ENCODE measurements at regions not wholly inside any gene's neighbourhood (a gene's known extent, or its start where the extent isn't known, plus 50 kb on each side); places are given as distances from the start of the nearest gene placed in this dataset.

DNA sequence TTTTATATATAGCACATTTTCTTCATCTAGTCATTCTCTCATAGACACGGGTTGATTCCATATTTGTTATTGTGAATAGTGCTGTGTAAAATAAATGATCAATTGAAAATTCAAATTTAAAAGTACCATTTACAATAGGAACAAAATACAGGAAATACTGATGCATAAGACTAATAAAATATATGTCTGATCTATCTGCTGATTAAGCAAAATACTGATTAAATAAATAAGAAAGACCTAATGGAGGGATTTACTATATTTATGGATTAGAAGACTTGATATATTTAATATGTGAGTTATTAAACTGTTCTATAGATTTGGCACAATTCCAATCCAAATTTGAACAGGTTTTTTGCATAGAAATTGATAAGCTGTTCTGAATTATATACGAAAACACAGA lies 1044.8 kb upstream of the ADGRL2 start:
- no peak for TF ChIP-seq CTCF (IDR thresholded peaks at IDR 0.05; ENCODE audit: borderline replicate concordance, insufficient read depth, low read depth, low read length)
- no peak overlapping the region for H3K4me3 ChIP-seq (ENCODE audit: low read depth, low read length)

DNA sequence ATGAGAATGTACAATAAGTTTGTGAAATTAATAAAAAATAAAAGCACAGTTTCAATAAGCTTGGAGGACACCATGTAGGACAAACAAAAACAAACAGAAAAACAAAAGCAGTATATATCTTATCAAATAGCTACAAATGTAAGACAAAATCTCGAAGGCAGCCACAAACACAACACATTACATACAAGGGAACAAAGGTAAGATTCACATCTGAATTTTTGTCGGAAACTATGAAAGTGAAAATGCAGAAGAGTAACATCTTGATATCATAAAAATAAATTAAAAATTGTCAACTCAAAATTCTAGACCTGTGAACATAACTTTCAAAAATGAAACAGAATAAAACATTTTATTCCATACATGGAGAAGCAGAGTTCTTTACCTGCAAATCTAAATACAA lies 1049.5 kb upstream of the ADGRL2 start:
- H3K4me3 ChIP-seq (ENCODE audit: low read depth, low read length) = no peak overlapping the region
- no peak for TF ChIP-seq CTCF (IDR thresholded peaks at IDR 0.05; ENCODE audit: borderline replicate concordance, insufficient read depth, low read depth, low read length)

DNA sequence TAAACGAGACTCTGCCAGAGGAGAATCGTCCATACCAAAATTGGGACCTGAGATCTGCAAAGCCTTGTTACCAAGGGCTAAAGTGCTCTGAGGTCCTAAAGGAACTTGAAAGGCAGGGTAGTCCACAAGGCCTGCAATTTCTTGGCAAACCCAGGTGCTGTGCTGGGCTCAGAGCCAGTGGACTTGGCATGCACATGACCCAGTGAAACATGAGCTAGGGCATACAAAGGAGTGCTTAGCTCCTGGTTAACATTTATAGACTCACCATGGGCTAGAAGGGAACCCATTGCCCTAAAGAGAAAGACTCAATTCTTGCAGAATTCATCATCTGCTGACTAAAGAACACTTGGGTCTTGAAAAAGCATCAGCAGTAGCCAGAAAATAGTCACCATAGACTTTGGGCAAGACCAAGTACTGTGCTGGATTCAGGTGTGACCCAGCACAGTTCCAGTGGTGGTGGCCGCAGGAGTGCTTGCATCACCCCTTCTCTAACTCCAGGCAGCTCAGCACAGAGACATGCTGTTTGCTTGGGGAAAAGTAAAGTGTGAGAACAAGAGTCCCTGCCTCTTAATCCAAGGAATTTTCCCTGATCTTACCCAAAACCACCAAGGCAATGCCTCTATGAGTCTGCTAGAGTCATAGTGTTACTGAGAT lies 1069.4 kb upstream of the ADGRL2 start:
- TF ChIP-seq CTCF (IDR thresholded peaks at IDR 0.05; ENCODE audit: borderline replicate concordance, insufficient read depth, low read depth, low read length) = no peak
- H3K4me3 ChIP-seq (ENCODE audit: low read depth, low read length) = no peak overlapping the region

GRCh38 chr1:80722611-80723010 lies 1078.1 kb upstream of the ADGRL2 start:
- no peak for TF ChIP-seq CTCF (IDR thresholded peaks at IDR 0.05; ENCODE audit: borderline replicate concordance, insufficient read depth, low read depth, low read length)

DNA sequence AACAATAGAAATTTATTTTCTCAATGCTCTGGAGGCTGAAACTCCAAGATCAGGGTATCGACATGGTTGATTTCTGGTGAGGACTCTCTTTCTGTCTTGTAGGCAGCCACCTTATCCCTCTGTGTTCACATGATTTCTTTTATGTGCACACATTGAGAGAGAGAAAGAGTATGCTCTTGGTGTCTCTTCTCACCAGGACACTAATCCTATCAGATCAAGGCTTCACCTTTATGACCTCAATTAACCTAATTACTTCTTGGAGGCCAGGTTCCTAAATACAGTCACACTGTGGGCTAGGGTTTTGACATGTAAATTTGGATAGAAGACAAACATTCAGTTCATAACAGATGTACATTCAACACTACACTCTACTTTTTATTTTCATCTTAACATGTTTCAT lies 1094.2 kb upstream of the ADGRL2 start:
- H3K4me3 ChIP-seq (ENCODE audit: low read depth, low read length) = no peak overlapping the region
- TF ChIP-seq CTCF (IDR thresholded peaks at IDR 0.05; ENCODE audit: borderline replicate concordance, insufficient read depth, low read depth, low read length) = no peak

More at GRCh38 chr1:80722611-80723010, 1078.1 kb upstream of the ADGRL2 start:
- H3K4me3 ChIP-seq (ENCODE audit: low read depth, low read length) = no peak overlapping the region

GRCh38 chr1:80678438-80678837 lies 1122.3 kb upstream of the ADGRL2 start:
- no peak overlapping the region for H3K4me3 ChIP-seq (ENCODE audit: low read depth, low read length)
- TF ChIP-seq CTCF (IDR thresholded peaks at IDR 0.05; ENCODE audit: borderline replicate concordance, insufficient read depth, low read depth, low read length) = no peak

DNA sequence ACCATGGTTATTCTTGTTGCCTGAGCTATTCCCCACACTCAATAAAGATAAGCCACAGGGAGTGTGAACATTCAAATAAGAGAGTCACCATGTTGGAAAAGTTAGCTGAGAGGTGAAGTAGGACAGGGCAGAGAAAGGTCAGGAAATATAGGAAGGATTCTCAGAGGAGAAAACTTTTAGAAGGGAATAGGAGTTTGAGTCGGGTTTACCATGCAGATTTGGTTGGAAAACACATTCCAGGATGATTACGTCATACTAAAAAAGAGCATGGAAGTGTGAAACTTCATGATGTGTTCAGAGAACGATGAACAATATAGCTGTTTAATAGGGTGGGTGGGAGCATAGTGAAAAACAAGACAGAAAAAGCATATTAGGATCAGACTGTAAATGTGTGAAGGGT lies 1125.3 kb upstream of the ADGRL2 start:
- no peak for TF ChIP-seq CTCF (IDR thresholded peaks at IDR 0.05; ENCODE audit: borderline replicate concordance, insufficient read depth, low read depth, low read length)
- H3K4me3 ChIP-seq (ENCODE audit: low read depth, low read length) = no peak overlapping the region

Data from GM12875 (cell line).